ENCODE measurements at regions not wholly inside any gene's neighbourhood (a gene's known extent, or its start where the extent isn't known, plus 50 kb on each side); places are given as distances from the start of the nearest gene placed in this dataset.

DNA sequence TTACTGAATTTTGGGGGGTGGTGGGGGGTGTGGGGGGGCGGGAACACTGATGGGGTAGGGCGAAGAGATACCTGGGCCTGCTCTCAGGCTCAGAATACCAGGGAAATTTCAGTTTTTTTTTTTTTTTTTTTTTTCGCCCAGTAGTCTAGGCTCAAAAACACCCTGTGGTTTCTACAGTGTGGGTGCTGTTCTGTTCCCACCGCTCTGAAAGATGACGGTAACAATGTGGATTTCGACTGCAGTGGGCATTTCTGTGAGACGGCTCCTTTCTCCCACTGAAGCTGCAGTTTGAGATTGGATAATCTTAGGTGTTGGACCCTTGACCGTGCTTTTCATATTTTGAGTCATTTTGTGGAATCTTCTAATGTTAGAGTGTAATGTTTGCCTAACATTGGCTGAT is 143.8 kb upstream of the RGMA start (continued):
- TF ChIP-seq FOSL1 (IDR thresholded peaks at IDR 0.05; ENCODE audit: insufficient read depth, low read depth, low read length): no peak

Data from H1 (cell line).